SK-N-SH (cell line): ENCODE measurements at regions not wholly inside any gene's neighbourhood (a gene's known extent, or its start where the extent isn't known, plus 50 kb on each side); places are given as distances from the start of the nearest gene placed in this dataset.

Experiments
- CTCF ChIA-PET: fragments of 300-600, 350-600 bp; formaldehyde crosslinking; extraction: SDS; loops from one replicate; lab custom pipeline; 2021; lab: Yijun Ruan, JAX
- POLR2A ChIA-PET: fragments of 350-600 bp; sonication (Branson Sonifier 250); formaldehyde crosslinking; extraction: SDS; loops from one replicate; lab custom pipeline; 2020; ENCODE audit warnings: antibody characterized with exemption, inconsistent platforms; lab: Yijun Ruan, JAX
- DNase-seq: peaks from one replicate; pipeline ENCODE4 v3.0.0; 2012
- H2AFZ ChIP-seq: fragments of 200-600 bp; sonication (generic); 2 replicates; pipeline ENCODE4 v1.8.1; 2016; ENCODE audit warnings: antibody characterized with exemption, mild to moderate bottlenecking, low read depth
- H3F3A ChIP-seq: fragments of 200-600 bp; sonication (generic); replicated peaks from 2 replicates; pipeline ENCODE3; 2016; ENCODE audit warnings: antibody characterized with exemption, mild to moderate bottlenecking; ENCODE audit not compliant: insufficient read depth
- H3K27ac ChIP-seq, 2 experiments: fragments of 200-500 bp in 1 of 2; fragments of 200-600 bp in 1 of 2; sonication (Bioruptor generic) in 1 of 2; sonication (generic), shearing (Covaris generic) in 1 of 2; 2 replicates each; pipeline versions ENCODE4 v1.5.1 to v1.6.1; 2014 to 2016; ENCODE audit warnings: low read depth in 2 of 2, inconsistent platforms in 1 of 2, low read length in 1 of 2, mild to moderate bottlenecking in 1 of 2, mixed read lengths in 1 of 2
- H3K27me3 ChIP-seq: fragments of 200-600 bp; sonication (generic), shearing (Covaris generic); 2 replicates; pipeline ENCODE4 v1.6.1; 2016; ENCODE audit warnings: mixed run types; ENCODE audit not compliant: insufficient read depth
- H3K36me3 ChIP-seq, 2 experiments: fragments of 200-500 bp in 1 of 2; fragments of 200-600 bp in 1 of 2; sonication (Bioruptor generic) in 1 of 2; sonication (generic) in 1 of 2; replicated peaks in 1 of 2; 2 replicates each; pipeline versions ENCODE3 to v1.5.1; 2014 to 2016; ENCODE audit warnings: low read length in 1 of 2, mild to moderate bottlenecking in 1 of 2; ENCODE audit not compliant: insufficient read depth in 2 of 2, control insufficient read depth in 1 of 2
- H3K4me1 ChIP-seq, 2 experiments: fragments of 200-500 bp in 1 of 2; fragments of 200-600 bp in 1 of 2; sonication (Bioruptor generic) in 1 of 2; sonication (generic), shearing (Covaris generic) in 1 of 2; 2 replicates each; pipeline versions ENCODE4 v1.5.1 to v1.6.1; 2014 to 2016; ENCODE audit warnings: low read depth in 1 of 2, low read length in 1 of 2, mixed run types in 1 of 2; ENCODE audit not compliant: insufficient read depth in 2 of 2, control insufficient read depth in 1 of 2
- H3K4me2 ChIP-seq: fragments of 200-600 bp; sonication (generic), shearing (Covaris generic); 2 replicates; pipeline ENCODE4 v1.6.1; 2017; ENCODE audit warnings: mixed run types
- H3K4me3 ChIP-seq, 2 experiments: fragments of 200-500 bp in 1 of 2; fragments of 200-600 bp in 1 of 2; sonication (Bioruptor generic) in 1 of 2; sonication (generic), shearing (Covaris generic) in 1 of 2; 2 replicates each; pipeline versions ENCODE4 v1.5.1 to v1.8.1; 2014 to 2016; ENCODE audit warnings: low read depth in 2 of 2, inconsistent platforms in 1 of 2, low read length in 1 of 2, mild to moderate bottlenecking in 1 of 2, mixed read lengths in 1 of 2, moderate library complexity in 1 of 2
- H3K79me2 ChIP-seq: fragments of 200-600 bp; sonication (generic); 2 replicates; pipeline ENCODE4 v1.8.1; 2017; ENCODE audit warnings: mild to moderate bottlenecking; ENCODE audit not compliant: insufficient read depth
- H3K9ac ChIP-seq: fragments of 200-600 bp; sonication (generic); 2 replicates; pipeline ENCODE4 v1.6.1; 2017; ENCODE audit warnings: mixed run types
- H3K9me2 ChIP-seq: fragments of 200-600 bp; sonication (generic); 2 replicates; pipeline ENCODE4 v1.6.1; 2017; ENCODE audit warnings: mixed run types
- H3K9me3 ChIP-seq: fragments of 200-600 bp; sonication (generic); 2 replicates; pipeline ENCODE4 v1.6.1; 2017; ENCODE audit warnings: mixed run types, mild to moderate bottlenecking, moderate library complexity
- H4K20me1 ChIP-seq: fragments of 200-600 bp; sonication (generic); 2 replicates; pipeline ENCODE4 v1.6.1; 2017; ENCODE audit warnings: mild to moderate bottlenecking, mixed run types; ENCODE audit not compliant: insufficient read depth
- ELF1 ChIP-seq: IDR thresholded peaks from 2 replicates; pipeline ENCODE4 v1.4.0; 2012
- EZH2phosphoT487 ChIP-seq: fragments of 200-600 bp; sonication (generic); IDR thresholded peaks from 2 replicates; pipeline ENCODE4 v1.6.1; 2017; ENCODE audit warnings: low read depth, mixed run types, mild to moderate bottlenecking, antibody characterized with exemption, moderate library complexity, borderline replicate concordance
- FOSL2 ChIP-seq: IDR thresholded peaks from 2 replicates; pipeline ENCODE4 v1.4.0; 2012; ENCODE audit warnings: low read depth, mild to moderate bottlenecking, moderate library complexity, borderline replicate concordance
- FOXM1 ChIP-seq: IDR thresholded peaks from 2 replicates; pipeline ENCODE4 v1.4.0; 2012; ENCODE audit warnings: low read depth, mild to moderate bottlenecking
- GABPA ChIP-seq: IDR thresholded peaks from 2 replicates; pipeline ENCODE4 v1.4.0; 2012; ENCODE audit warnings: low read depth, mild to moderate bottlenecking
- JUND ChIP-seq: IDR thresholded peaks from 2 replicates; pipeline ENCODE4 v1.4.0; 2012
- MXI1 ChIP-seq: IDR thresholded peaks from 2 replicates; pipeline ENCODE4 v1.6.1; 2012; ENCODE audit warnings: mild to moderate bottlenecking, low read depth, low read length, improper control_type of control experiment
- NFIC ChIP-seq: IDR thresholded peaks from 2 replicates; pipeline ENCODE4 v1.4.0; 2012; ENCODE audit warnings: borderline replicate concordance
- POLR2AphosphoS5 ChIP-seq: IDR thresholded peaks from 2 replicates; pipeline ENCODE4 v1.6.1; 2012; ENCODE audit warnings: low read depth, low read length
- RAD21 ChIP-seq: IDR thresholded peaks from 2 replicates; pipeline ENCODE4 v1.6.1; 2012; ENCODE audit warnings: mild to moderate bottlenecking, low read length
- RCOR1 ChIP-seq: fragments of 150-350 bp; IDR thresholded peaks from 2 replicates; pipeline ENCODE4 v1.6.1; 2017; ENCODE audit warnings: antibody characterized with exemption, low read length
- RFX5 ChIP-seq: IDR thresholded peaks from 2 replicates; pipeline ENCODE4 v1.6.1; 2012; ENCODE audit warnings: mild to moderate bottlenecking, improper control_type of control experiment, low read length
- RXRA ChIP-seq: IDR thresholded peaks from 2 replicates; pipeline ENCODE4 v1.4.0; 2012; ENCODE audit warnings: low read depth, mild to moderate bottlenecking, borderline replicate concordance
- SIN3A ChIP-seq: IDR thresholded peaks from 2 replicates; pipeline ENCODE4 v1.6.1; 2012; ENCODE audit warnings: low read depth, mild to moderate bottlenecking, low read length, moderate library complexity, borderline replicate concordance
- TAF1 ChIP-seq: IDR thresholded peaks from 2 replicates; pipeline ENCODE4 v1.6.1; 2012; ENCODE audit warnings: low read depth, mild to moderate bottlenecking, low read length, moderate library complexity, borderline replicate concordance
- TCF12 ChIP-seq: IDR thresholded peaks from 2 replicates; pipeline ENCODE4 v1.4.0; 2012
- TEAD4 ChIP-seq: IDR thresholded peaks from 2 replicates; pipeline ENCODE4 v1.4.0; 2012; ENCODE audit warnings: mild to moderate bottlenecking, borderline replicate concordance; ENCODE audit not compliant: insufficient read depth
- YY1 ChIP-seq: IDR thresholded peaks from 2 replicates; pipeline ENCODE4 v1.4.0; 2012; ENCODE audit warnings: low read depth, mild to moderate bottlenecking
- WGBS: methylation state at CpG from one replicate; pipeline ENCODE4 v1.1.6; 2017; ENCODE audit warnings: low lambda C conversion rate; 5-methylcytosine and 5-hydroxymethylcytosine counted together
- TF ChIP-seq, protein P1 (sequence below): IDR thresholded peaks from 2 replicates; pipeline ENCODE4 v1.4.0; 2012; ENCODE audit warnings: low read depth, borderline replicate concordance
- TF ChIP-seq, protein P2 (sequence below): IDR thresholded peaks from 2 replicates; pipeline ENCODE4 v1.6.1; 2012; ENCODE audit warnings: mild to moderate bottlenecking, low read depth, low read length, moderate library complexity
- TF ChIP-seq, protein P3 (sequence below): IDR thresholded peaks from 2 replicates; pipeline ENCODE4; 2012

DNA sequence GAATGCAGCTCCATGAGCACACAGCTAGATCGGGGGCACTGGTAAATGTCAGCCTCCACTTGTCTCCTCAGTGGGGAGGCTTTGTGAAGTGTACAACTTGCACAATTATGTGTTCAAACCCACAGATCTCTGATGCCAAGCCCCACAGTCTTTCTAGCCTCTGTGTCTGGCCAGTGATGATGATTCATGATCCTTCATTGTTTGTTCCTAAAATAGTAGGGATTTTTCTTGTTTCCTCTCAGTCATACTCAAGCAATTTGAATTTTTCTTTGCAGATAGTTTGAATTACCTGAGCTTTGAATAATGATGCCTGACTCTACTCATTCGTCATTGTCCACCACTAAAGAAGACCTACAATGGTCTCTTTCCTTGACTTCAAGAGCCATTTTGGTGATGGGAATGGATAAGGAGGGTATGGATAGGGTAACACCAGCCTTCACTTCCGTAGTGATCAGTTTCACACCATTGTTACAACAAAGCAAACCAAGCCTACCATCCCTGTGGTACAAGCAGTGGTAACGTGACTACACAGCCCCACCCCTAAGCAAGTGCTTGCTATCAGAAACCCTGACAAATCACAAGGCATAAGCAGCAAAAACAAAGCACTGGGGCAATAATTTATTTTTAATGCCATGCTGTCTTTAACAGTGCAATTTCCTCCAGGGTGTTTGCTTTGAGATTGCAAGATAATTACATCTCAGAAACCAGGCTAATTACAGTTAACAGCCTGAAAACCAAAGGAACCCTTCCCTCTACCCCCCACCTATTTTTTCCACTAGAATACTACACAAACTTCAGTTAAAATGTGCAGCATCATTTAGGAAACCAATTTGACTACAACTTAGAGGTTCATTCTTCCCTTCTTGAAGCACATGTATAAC lies 114.1 kb upstream of the PPP2R3A start (continued):
- TF ChIP-seq TCF12 = no peak

DNA sequence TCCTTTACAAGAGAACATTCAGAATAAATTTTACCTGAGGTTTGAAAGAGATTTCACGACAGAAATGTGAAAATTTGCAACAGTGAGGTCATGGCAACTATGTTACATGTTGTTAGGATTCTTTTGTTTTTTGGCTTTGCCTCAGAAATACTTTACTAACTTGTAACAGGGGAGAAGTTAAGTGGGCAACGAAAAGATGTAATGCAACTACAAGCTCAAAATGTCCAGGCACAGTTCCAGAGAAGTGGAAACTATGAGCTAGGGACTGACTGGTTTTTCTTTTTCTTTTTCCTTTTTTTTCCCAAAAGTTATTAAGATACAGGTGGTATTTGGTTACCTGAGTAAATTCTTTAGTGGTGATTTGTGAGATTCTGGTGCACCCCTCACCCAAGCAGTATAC lies 111.5 kb upstream of the PPP2R3A start:
- no peaks in the 10 kb centered on the region for H3K27me3 ChIP-seq
- H4K20me1 ChIP-seq = no peaks in the 10 kb centered on the region
- DNase-seq = no peak
- H3F3A ChIP-seq = no peaks in the 10 kb centered on the region
- no peaks in the 10 kb centered on the region for H3K79me2 ChIP-seq
- ChIA-PET POLR2A (no interaction called here), CTCF (no interaction called here)
- H3K9me3 ChIP-seq = no peaks in the 10 kb centered on the region
- no peak overlapping the region for H3K27ac ChIP-seq
- H3K4me3 ChIP-seq = no peak overlapping the region
- H3K4me1 ChIP-seq = no peaks in the 10 kb centered on the region
- no peak overlapping the region for H2AFZ ChIP-seq
- no peaks in the 10 kb centered on the region for H3K36me3 ChIP-seq
- H3K9me2 ChIP-seq = no peaks in the 10 kb centered on the region
- no peak for TF ChIP-seq ELF1
- TF ChIP-seq, protein P1, sequence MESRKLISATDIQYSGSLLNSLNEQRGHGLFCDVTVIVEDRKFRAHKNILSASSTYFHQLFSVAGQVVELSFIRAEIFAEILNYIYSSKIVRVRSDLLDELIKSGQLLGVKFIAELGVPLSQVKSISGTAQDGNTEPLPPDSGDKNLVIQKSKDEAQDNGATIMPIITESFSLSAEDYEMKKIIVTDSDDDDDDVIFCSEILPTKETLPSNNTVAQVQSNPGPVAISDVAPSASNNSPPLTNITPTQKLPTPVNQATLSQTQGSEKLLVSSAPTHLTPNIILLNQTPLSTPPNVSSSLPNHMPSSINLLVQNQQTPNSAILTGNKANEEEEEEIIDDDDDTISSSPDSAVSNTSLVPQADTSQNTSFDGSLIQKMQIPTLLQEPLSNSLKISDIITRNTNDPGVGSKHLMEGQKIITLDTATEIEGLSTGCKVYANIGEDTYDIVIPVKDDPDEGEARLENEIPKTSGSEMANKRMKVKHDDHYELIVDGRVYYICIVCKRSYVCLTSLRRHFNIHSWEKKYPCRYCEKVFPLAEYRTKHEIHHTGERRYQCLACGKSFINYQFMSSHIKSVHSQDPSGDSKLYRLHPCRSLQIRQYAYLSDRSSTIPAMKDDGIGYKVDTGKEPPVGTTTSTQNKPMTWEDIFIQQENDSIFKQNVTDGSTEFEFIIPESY = no peak
- TF ChIP-seq RCOR1 = no peak
- TF ChIP-seq TEAD4 = no peak
- no peak for TF ChIP-seq GABPA
- TF ChIP-seq TAF1 = no peak
- TF ChIP-seq YY1 = no peak
- no peak for TF ChIP-seq SIN3A
- TF ChIP-seq, protein P2, sequence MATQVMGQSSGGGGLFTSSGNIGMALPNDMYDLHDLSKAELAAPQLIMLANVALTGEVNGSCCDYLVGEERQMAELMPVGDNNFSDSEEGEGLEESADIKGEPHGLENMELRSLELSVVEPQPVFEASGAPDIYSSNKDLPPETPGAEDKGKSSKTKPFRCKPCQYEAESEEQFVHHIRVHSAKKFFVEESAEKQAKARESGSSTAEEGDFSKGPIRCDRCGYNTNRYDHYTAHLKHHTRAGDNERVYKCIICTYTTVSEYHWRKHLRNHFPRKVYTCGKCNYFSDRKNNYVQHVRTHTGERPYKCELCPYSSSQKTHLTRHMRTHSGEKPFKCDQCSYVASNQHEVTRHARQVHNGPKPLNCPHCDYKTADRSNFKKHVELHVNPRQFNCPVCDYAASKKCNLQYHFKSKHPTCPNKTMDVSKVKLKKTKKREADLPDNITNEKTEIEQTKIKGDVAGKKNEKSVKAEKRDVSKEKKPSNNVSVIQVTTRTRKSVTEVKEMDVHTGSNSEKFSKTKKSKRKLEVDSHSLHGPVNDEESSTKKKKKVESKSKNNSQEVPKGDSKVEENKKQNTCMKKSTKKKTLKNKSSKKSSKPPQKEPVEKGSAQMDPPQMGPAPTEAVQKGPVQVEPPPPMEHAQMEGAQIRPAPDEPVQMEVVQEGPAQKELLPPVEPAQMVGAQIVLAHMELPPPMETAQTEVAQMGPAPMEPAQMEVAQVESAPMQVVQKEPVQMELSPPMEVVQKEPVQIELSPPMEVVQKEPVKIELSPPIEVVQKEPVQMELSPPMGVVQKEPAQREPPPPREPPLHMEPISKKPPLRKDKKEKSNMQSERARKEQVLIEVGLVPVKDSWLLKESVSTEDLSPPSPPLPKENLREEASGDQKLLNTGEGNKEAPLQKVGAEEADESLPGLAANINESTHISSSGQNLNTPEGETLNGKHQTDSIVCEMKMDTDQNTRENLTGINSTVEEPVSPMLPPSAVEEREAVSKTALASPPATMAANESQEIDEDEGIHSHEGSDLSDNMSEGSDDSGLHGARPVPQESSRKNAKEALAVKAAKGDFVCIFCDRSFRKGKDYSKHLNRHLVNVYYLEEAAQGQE = no peak
- TF ChIP-seq RFX5 = no peak
- no peak for TF ChIP-seq MXI1
- no peak for TF ChIP-seq FOXM1
- TF ChIP-seq RAD21 = no peak
- TF ChIP-seq EZH2phosphoT487 = no peak
- no peak for TF ChIP-seq FOSL2
- TF ChIP-seq JUND = no peak
- TF ChIP-seq NFIC = no peak
- TF ChIP-seq RXRA = no peak
- no peak for TF ChIP-seq POLR2AphosphoS5
- TF ChIP-seq, protein P3, sequence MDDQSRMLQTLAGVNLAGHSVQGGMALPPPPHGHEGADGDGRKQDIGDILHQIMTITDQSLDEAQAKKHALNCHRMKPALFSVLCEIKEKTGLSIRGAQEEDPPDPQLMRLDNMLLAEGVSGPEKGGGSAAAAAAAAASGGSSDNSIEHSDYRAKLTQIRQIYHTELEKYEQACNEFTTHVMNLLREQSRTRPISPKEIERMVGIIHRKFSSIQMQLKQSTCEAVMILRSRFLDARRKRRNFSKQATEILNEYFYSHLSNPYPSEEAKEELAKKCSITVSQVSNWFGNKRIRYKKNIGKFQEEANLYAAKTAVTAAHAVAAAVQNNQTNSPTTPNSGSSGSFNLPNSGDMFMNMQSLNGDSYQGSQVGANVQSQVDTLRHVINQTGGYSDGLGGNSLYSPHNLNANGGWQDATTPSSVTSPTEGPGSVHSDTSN = no peak
- H3K9ac ChIP-seq = no peak overlapping the region
- 0% methylated on average over 2 of the region's 2 CpGs for WGBS
- H3K4me2 ChIP-seq = no peak overlapping the region
